Endothelial cell of umbilical vein (primary cell): ENCODE measurements at regions not wholly inside any gene's neighbourhood (a gene's known extent, or its start where the extent isn't known, plus 50 kb on each side); places are given as distances from the start of the nearest gene placed in this dataset.

Experiments used
- EZH2 ChIP-seq: IDR thresholded peaks from 2 replicates; pipeline ENCODE4 v1.6.1; 2012; ENCODE audit warnings: borderline replicate concordance, low read depth, mild to moderate bottlenecking, moderate library complexity, low read length, inconsistent platforms; ENCODE audit not compliant: severe bottlenecking
- MYC ChIP-seq: IDR thresholded peaks from one replicate; pipeline ENCODE4 v1.6.1; 2011; ENCODE audit warnings: mild to moderate bottlenecking, low read depth, low read length
- POLR2A ChIP-seq: IDR thresholded peaks from 2 replicates; pipeline ENCODE4 v1.6.1; 2012; ENCODE audit warnings: low read depth, mild to moderate bottlenecking, control low read depth, low read length
- POLR2AphosphoS5 ChIP-seq: IDR thresholded peaks from 2 replicates; pipeline ENCODE4 v1.6.1; 2012; ENCODE audit warnings: low read depth, mild to moderate bottlenecking, control low read depth, low read length, moderate library complexity; ENCODE audit not compliant: insufficient read depth
- TF ChIP-seq, protein P1 (sequence below), 2 donors: IDR thresholded peaks; 1 replicate in 1 of 2; 2 replicates in 1 of 2; pipeline ENCODE4 v1.5.1; 2011; ENCODE audit warnings: low read length in 2 of 2, mild to moderate bottlenecking in 2 of 2, moderate library complexity in 2 of 2, control low read depth in 1 of 2, inconsistent platforms in 1 of 2, low read depth in 1 of 2; ENCODE audit not compliant: insufficient read depth in 1 of 2; ENCODE audit errors: extremely low read depth in 1 of 2

DNA sequence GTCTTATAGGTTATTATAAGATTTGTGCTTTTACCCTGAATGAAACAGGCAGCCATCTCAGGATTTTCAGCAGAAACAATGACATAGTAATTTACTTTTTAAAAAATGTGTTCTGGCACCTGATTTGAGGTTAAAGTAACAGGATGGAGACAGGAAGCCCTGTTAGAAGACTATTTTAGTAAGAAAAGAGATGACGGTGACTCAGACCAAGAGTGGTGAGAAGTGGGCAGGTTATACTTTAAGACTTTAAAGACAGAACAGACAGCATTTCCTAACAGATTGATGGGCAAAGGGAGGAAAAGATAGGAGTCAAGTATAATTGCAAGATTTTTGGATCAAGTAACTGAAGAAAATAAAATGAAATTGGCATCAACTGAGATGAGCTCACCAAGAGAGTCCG, 436.8 kb upstream of the NR5A2 start:
- TF ChIP-seq, protein P1, sequence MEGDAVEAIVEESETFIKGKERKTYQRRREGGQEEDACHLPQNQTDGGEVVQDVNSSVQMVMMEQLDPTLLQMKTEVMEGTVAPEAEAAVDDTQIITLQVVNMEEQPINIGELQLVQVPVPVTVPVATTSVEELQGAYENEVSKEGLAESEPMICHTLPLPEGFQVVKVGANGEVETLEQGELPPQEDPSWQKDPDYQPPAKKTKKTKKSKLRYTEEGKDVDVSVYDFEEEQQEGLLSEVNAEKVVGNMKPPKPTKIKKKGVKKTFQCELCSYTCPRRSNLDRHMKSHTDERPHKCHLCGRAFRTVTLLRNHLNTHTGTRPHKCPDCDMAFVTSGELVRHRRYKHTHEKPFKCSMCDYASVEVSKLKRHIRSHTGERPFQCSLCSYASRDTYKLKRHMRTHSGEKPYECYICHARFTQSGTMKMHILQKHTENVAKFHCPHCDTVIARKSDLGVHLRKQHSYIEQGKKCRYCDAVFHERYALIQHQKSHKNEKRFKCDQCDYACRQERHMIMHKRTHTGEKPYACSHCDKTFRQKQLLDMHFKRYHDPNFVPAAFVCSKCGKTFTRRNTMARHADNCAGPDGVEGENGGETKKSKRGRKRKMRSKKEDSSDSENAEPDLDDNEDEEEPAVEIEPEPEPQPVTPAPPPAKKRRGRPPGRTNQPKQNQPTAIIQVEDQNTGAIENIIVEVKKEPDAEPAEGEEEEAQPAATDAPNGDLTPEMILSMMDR (IDR thresholded peaks at IDR 0.05; ENCODE audit: extremely low read depth in 1 of 2, insufficient read depth in 1 of 2, low read depth in 1 of 2, low read length in 2 of 2), result no peak
- no peak for TF ChIP-seq EZH2
- TF ChIP-seq MYC, result no peak
- TF ChIP-seq POLR2AphosphoS5, result no peak
- TF ChIP-seq POLR2A, result no peak
